Uterus (tissue), 3 donors: ENCODE measurements at regions not wholly inside any gene's neighbourhood (a gene's known extent, or its start where the extent isn't known, plus 50 kb on each side); places are given as distances from the start of the nearest gene placed in this dataset.

Experiments used
- DNase-seq, 2 donors: peaks; one replicate each; pipeline ENCODE4 v3.0.0-alpha.2; 2019 to 2020
- H3K27ac ChIP-seq, 2 donors: fragments of 200-600 bp; sonication (generic); 1 replicate in 1 of 2; 2 replicates in 1 of 2; pipeline ENCODE4 v1.5.1; 2016 to 2018
- H3K27me3 ChIP-seq, 2 donors: fragments of 200-600 bp; sonication (generic); one replicate each; pipeline ENCODE4 v1.5.1; 2018 to 2019; ENCODE audit warnings: control low read depth in 1 of 2
- H3K36me3 ChIP-seq, 2 donors: fragments of 200-600 bp; sonication (generic); one replicate each; pipeline ENCODE4 v1.5.1; 2019; ENCODE audit warnings: control low read depth in 1 of 2
- H3K4me1 ChIP-seq, 2 donors: fragments of 200-600 bp; sonication (generic); one replicate each; pipeline ENCODE4 v1.5.1; 2018 to 2019; ENCODE audit warnings: control low read depth in 1 of 2
- H3K4me3 ChIP-seq, 2 donors: fragments of 200-600 bp; sonication (generic); 1 replicate in 1 of 2; 2 replicates in 1 of 2; pipeline ENCODE4 v1.5.1; 2018 to 2019; ENCODE audit warnings: mild to moderate bottlenecking in 1 of 2
- H3K9me3 ChIP-seq, 2 donors: fragments of 200-600 bp; sonication (generic); one replicate each; pipeline ENCODE4 v1.5.1; 2019; ENCODE audit warnings: control low read depth in 1 of 2
- CTCF ChIP-seq, 4 experiments: fragments of 200-600 bp in 2 of 4; fragments of 450-650 bp in 2 of 4; sonication (generic) in 2 of 4; IDR thresholded peaks; one replicate each; pipeline ENCODE4 v1.5.1; 2016 to 2019; ENCODE audit warnings: antibody characterized with exemption in 4 of 4, mild to moderate bottlenecking in 2 of 4, moderate library complexity in 1 of 4
- POLR2A ChIP-seq, 2 donors: fragments of 450-650 bp; IDR thresholded peaks; one replicate each; pipeline ENCODE4 v1.6.1; 2016; ENCODE audit warnings: antibody characterized with exemption in 2 of 2, mild to moderate bottlenecking in 1 of 2, moderate library complexity in 1 of 2
- intact Hi-C: fragments of 100-400 bp; cut with DNase I; formaldehyde crosslinking; loops from one replicate; pipeline ENCODE4 v1.15.1; 2023; ENCODE audit warnings: low total_unique reads
- donor health status: DM: yes; HTN: yes; CAD: no.

GRCh38 chr1:101406271-101406670 lies 169.5 kb downstream of the S1PR1 start:
- Histone ChIP-seq H3K27ac (no peak overlapping the region), H3K27me3 (no peaks in the 10 kb centered on the region), H3K36me3 (no peaks in the 10 kb centered on the region), H3K4me1 (no peaks in the 10 kb centered on the region), H3K9me3 (no peaks in the 10 kb centered on the region), H3K4me3 (no peak overlapping the region)
- no peak for TF ChIP-seq CTCF (IDR thresholded peaks at IDR 0.05)
- no peak for TF ChIP-seq POLR2A (IDR thresholded peaks at IDR 0.05)
- intact Hi-C loops, result no loop called here
- no peak for DNase-seq

GRCh38 chr1:101406681-101407080 lies 169.9 kb downstream of the S1PR1 start:
- TF ChIP-seq POLR2A (IDR thresholded peaks at IDR 0.05) (no peak), CTCF (IDR thresholded peaks at IDR 0.05) (no peak)

GRCh38 chr1:101407505-101408211 lies 170.8 kb downstream of the S1PR1 start:
- H3K9me3 ChIP-seq, result no peaks in the 10 kb centered on the region
- intact Hi-C loops, result no loop called here
- DNase-seq, result no peak

More at GRCh38 chr1:101406681-101407080, 169.9 kb downstream of the S1PR1 start:
- no peaks in the 10 kb centered on the region for H3K9me3 ChIP-seq
- intact Hi-C loops, result no loop called here
- no peak for DNase-seq
- H3K36me3 ChIP-seq, result no peaks in the 10 kb centered on the region
- no peak overlapping the region for H3K27ac ChIP-seq
- no peak overlapping the region for H3K4me3 ChIP-seq
- no peaks in the 10 kb centered on the region for H3K4me1 ChIP-seq
- no peaks in the 10 kb centered on the region for H3K27me3 ChIP-seq

GRCh38 chr1:101408212-101409042 lies 171.6 kb downstream of the S1PR1 start:
- Histone ChIP-seq H3K4me1 (no peaks in the 10 kb centered on the region), H3K36me3 (no peaks in the 10 kb centered on the region), H3K4me3 (no peak overlapping the region), H3K9me3 (no peaks in the 10 kb centered on the region), H3K27me3 (no peaks in the 10 kb centered on the region), H3K27ac (no peak overlapping the region)
- DNase-seq, result no peak
- TF ChIP-seq POLR2A (IDR thresholded peaks at IDR 0.05), result no peak
- TF ChIP-seq CTCF (IDR thresholded peaks at IDR 0.05), result no peak
- intact Hi-C loops, result no loop called here

More at GRCh38 chr1:101407505-101408211, 170.8 kb downstream of the S1PR1 start:
- H3K27me3 ChIP-seq, result no peaks in the 10 kb centered on the region
- no peaks in the 10 kb centered on the region for H3K36me3 ChIP-seq
- no peak for TF ChIP-seq CTCF (IDR thresholded peaks at IDR 0.05)
- TF ChIP-seq POLR2A (IDR thresholded peaks at IDR 0.05), result no peak
- no peak overlapping the region for H3K27ac ChIP-seq
- H3K4me1 ChIP-seq, result no peaks in the 10 kb centered on the region
- no peak overlapping the region for H3K4me3 ChIP-seq

GRCh38 chr1:101409102-101409501 lies 172.3 kb downstream of the S1PR1 start:
- TF ChIP-seq CTCF (IDR thresholded peaks at IDR 0.05) (no peak), POLR2A (IDR thresholded peaks at IDR 0.05) (no peak)
- Histone ChIP-seq H3K27ac (no peak overlapping the region), H3K4me1 (no peaks in the 10 kb centered on the region), H3K9me3 (no peaks in the 10 kb centered on the region), H3K27me3 (no peaks in the 10 kb centered on the region), H3K36me3 (no peaks in the 10 kb centered on the region), H3K4me3 (no peak overlapping the region)
- intact Hi-C loops, result no loop called here
- DNase-seq, result no peak
